OCI-LY3 (cell line): ENCODE measurements at regions not wholly inside any gene's neighbourhood (a gene's known extent, or its start where the extent isn't known, plus 50 kb on each side); places are given as distances from the start of the nearest gene placed in this dataset.
A peak's percentile ranks its signal among the peaks of the same experiment; 100 is the strongest.

Source experiments
- H2AFZ ChIP-seq: fragments of 200-600, 300-600 bp; shearing (Covaris generic); 2 replicates; pipeline ENCODE4 v1.6.0; 2014; ENCODE audit warnings: antibody characterized with exemption, low read depth, low read length
- H3K27ac ChIP-seq: fragments of 200-600, 300-600 bp; sonication (generic); 2 replicates; pipeline ENCODE4 v1.5.1; 2014; ENCODE audit warnings: mild to moderate bottlenecking, low read length, moderate library complexity, mixed read lengths
- H3K27me3 ChIP-seq: fragments of 200-600, 300-600 bp; sonication (generic); 2 replicates; pipeline ENCODE4 v1.6.1; 2014; ENCODE audit warnings: low read depth, low read length, mixed read lengths
- H3K36me3 ChIP-seq: fragments of 200-600, 300-600 bp; sonication (generic); replicated peaks from 2 replicates; pipeline ENCODE3; 2014; ENCODE audit warnings: low read depth, low read length, mixed read lengths
- H3K4me1 ChIP-seq: fragments of 300-600, 200-600 bp; sonication (generic); 2 replicates; pipeline ENCODE4 v1.6.1; 2014; ENCODE audit warnings: low read length, mixed read lengths
- H3K4me2 ChIP-seq: fragments of 200-600, 300-600 bp; sonication (generic); 2 replicates; pipeline ENCODE4 v1.6.1; 2014; ENCODE audit warnings: low read length, mixed read lengths
- H3K4me3 ChIP-seq: fragments of 300-600, 200-600 bp; sonication (generic); 2 replicates; pipeline ENCODE4 v1.5.1; 2014; ENCODE audit warnings: antibody characterized with exemption, mild to moderate bottlenecking, low read length, moderate library complexity
- H3K79me2 ChIP-seq: fragments of 300-600, 200-600 bp; shearing (Covaris generic); 2 replicates; pipeline ENCODE4 v1.6.1; 2014; ENCODE audit warnings: mild to moderate bottlenecking, low read length, mixed read lengths
- H3K9ac ChIP-seq: fragments of 300-600, 200-600 bp; shearing (Covaris generic); 2 replicates; pipeline ENCODE4 v1.6.0; 2014; ENCODE audit warnings: mild to moderate bottlenecking, low read length, moderate library complexity
- H3K9me3 ChIP-seq: fragments of 200-600, 300-600 bp; shearing (Covaris generic); 2 replicates; pipeline ENCODE4 v1.6.1; 2014; ENCODE audit warnings: low read length, mixed read lengths; ENCODE audit not compliant: insufficient read depth
- H4K20me1 ChIP-seq: fragments of 200-600, 300-600 bp; sonication (generic); 2 replicates; pipeline ENCODE4 v1.6.1; 2016; ENCODE audit warnings: low read length, mixed read lengths; ENCODE audit not compliant: insufficient read depth
- CTCF ChIP-seq: fragments of 200-600, 300-600 bp; sonication (generic); IDR thresholded peaks from 2 replicates; pipeline ENCODE4 v1.5.1; 2014; ENCODE audit warnings: antibody characterized with exemption, low read length, low read depth
- EZH2phosphoT487 ChIP-seq: fragments of 200-600 bp; shearing (Covaris generic); IDR thresholded peaks from 2 replicates; pipeline ENCODE4 v1.6.1; 2018; ENCODE audit warnings: antibody characterized with exemption, mixed run types, low read depth

DNA sequence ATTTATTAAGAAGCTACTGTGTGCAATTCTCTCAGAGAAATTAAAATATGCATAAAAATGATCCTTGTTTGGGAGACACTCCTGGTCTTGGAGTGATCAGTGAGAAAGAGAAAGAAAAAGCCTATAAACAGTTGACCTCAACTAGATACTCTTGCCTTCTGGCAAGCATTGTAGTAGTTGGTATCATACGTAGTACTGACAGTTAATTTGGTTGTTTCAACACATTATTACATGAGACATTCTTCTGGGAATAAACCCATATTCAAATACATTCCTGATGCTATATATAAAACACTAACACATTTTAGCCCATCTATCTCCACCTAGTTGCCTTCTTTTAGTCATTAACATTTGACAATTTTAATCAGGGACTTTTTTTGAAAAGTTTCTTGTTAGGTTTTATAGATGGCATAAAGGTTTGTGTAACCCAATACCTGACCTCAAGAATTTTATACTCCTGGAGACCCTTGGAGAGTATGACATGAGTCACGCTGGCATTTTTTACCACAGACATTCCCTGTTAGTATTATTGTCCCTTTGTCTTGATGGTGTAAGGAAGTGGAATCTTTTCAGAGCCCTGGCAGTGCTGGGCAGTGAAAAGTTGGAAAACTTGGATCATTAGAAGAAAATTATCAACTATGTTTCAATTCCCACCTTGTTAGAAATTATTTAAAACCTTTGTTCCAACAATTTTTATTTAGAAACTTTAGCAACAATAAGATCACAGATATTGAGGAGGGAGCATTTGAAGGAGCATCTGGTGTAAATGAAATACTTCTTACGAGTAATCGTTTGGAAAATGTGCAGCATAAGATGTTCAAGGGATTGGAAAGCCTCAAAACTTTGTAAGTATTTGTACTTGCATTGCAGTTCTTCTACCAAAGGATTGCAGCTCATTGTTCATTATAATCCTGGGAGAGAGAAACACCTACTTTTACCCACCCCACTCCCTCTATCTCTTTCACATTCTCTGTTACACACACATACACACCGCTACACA is 167.1 kb upstream of the PACRGL start:
- Histone ChIP-seq H3K36me3 (no peaks in the 10 kb centered on the region), H3K9me3 (no peaks in the 10 kb centered on the region), H4K20me1 (no peaks in the 10 kb centered on the region), H3K9ac (no peak overlapping the region), H2AFZ (no peak overlapping the region), H3K4me3 (no peak overlapping the region), H3K27ac (no peak overlapping the region), H3K27me3 (no peaks in the 10 kb centered on the region), H3K4me2 (no peak overlapping the region), H3K79me2 (no peaks in the 10 kb centered on the region), H3K4me1 (no peaks in the 10 kb centered on the region)
- TF ChIP-seq EZH2phosphoT487 (no peak), CTCF (no peak)

DNA sequence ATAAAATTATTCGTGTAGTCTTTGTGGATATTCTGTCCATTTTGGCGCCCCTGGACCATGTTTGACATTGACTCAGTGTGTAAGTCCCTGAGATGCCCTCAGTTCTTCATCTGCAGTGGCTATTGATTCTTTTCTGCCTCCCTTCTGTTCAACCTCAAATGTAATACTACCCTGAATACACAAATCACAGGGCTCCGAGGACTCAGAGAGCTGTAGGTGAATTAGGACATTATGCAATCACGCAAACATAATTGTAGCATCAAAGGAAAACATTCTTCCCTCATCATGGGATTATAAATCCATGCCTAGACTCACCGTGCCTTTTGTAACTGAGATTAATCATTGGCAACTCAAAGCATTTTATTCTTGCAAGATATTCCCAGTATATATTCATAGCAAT is 161.4 kb upstream of the PACRGL start:
- Histone ChIP-seq H3K36me3 (no peaks in the 10 kb centered on the region), H3K4me2 (no peak overlapping the region), H2AFZ (no peak overlapping the region), H3K4me1 (no peaks in the 10 kb centered on the region), H3K9ac (no peak overlapping the region), H4K20me1 (no peaks in the 10 kb centered on the region), H3K79me2 (no peaks in the 10 kb centered on the region), H3K9me3 (no peaks in the 10 kb centered on the region), H3K27me3 (peaks cover 4% of the 10 kb centered on the region; the same call in 1 of the 2 replicates), H3K4me3 (no peak overlapping the region), H3K27ac (no peak overlapping the region)
- no peak for TF ChIP-seq CTCF
- no peak for TF ChIP-seq EZH2phosphoT487

GRCh38 chr4:20543131-20543530 is 157.1 kb upstream of the PACRGL start:
- Histone ChIP-seq H3K4me1 (no peaks in the 10 kb centered on the region), H3K9ac (no peak overlapping the region), H3K9me3 (no peaks in the 10 kb centered on the region), H3K36me3 (no peaks in the 10 kb centered on the region), H3K79me2 (no peaks in the 10 kb centered on the region), H3K4me3 (no peak overlapping the region), H3K27me3 (peaks cover 4% of the 10 kb centered on the region; the same call in 1 of the 2 replicates), H3K4me2 (no peak overlapping the region), H2AFZ (no peak overlapping the region), H4K20me1 (no peaks in the 10 kb centered on the region), H3K27ac (no peak overlapping the region)
- TF ChIP-seq CTCF (no peak), EZH2phosphoT487 (no peak)

DNA sequence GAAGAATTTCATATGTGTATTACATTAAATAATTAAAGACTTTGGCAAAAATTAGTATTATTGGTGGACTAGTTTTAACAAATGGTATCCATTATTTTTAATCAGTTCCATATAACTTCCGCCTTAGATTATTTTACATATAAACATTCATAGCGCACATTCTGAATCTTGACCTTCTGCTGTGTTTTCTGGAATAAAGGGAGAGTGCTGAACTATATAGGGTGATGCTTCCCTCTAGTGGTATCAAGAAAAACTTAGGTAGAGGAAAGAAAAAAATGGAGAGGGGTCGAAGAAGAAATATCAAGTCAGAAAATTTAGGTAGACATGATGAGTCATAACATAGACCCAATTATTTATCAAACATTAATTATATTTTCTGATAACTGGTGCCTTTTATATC is 155.6 kb upstream of the PACRGL start:
- no peak overlapping the region for H2AFZ ChIP-seq
- no peaks in the 10 kb centered on the region for H3K9me3 ChIP-seq
- H3K4me1 ChIP-seq = no peaks in the 10 kb centered on the region
- H3K79me2 ChIP-seq = no peaks in the 10 kb centered on the region
- TF ChIP-seq CTCF (peak; percentile 56), EZH2phosphoT487 (no peak)
- H3K27ac ChIP-seq = no peak overlapping the region
- H3K36me3 ChIP-seq = no peaks in the 10 kb centered on the region
- H3K4me3 ChIP-seq = no peak overlapping the region
- peaks cover 4% of the 10 kb centered on the region; the same call in 1 of the 2 replicates for H3K27me3 ChIP-seq
- no peaks in the 10 kb centered on the region for H4K20me1 ChIP-seq
- H3K4me2 ChIP-seq = no peak overlapping the region
- no peak overlapping the region for H3K9ac ChIP-seq
